GM23338 (cell line): ENCODE measurements at regions not wholly inside any gene's neighbourhood (a gene's known extent, or its start where the extent isn't known, plus 50 kb on each side); places are given as distances from the start of the nearest gene placed in this dataset.

Experiments
- ATAC-seq: fragments of 200-7000 bp; cut with Tn5 transposase; 3 replicates; pipeline ENCODE4 v1.9.1; 2020
- DNase-seq: peaks from one replicate; pipeline ENCODE4 v3.0.0-alpha.2; 2015; ENCODE audit warnings: low spot score
- H2AFZ ChIP-seq: fragments of 200-600 bp; sonication (generic); 2 replicates; pipeline ENCODE4 v1.8.0; 2016; ENCODE audit warnings: antibody characterized with exemption, mild to moderate bottlenecking, moderate library complexity
- H3F3A ChIP-seq: fragments of 200-600 bp; sonication (generic); replicated peaks from 2 replicates; pipeline ENCODE4 v1.8.0; 2017; ENCODE audit warnings: antibody characterized with exemption, mixed run types, low read depth
- H3K27ac ChIP-seq: fragments of 200-600 bp; sonication (generic); 2 replicates; pipeline ENCODE4 v1.6.1; 2016; ENCODE audit warnings: low read depth
- H3K27me3 ChIP-seq: fragments of 200-600 bp; sonication (generic); 2 replicates; pipeline ENCODE4 v1.8.0; 2016; ENCODE audit warnings: mild to moderate bottlenecking, mixed run types, moderate library complexity; ENCODE audit not compliant: insufficient read depth
- H3K36me3 ChIP-seq: fragments of 200-600 bp; sonication (generic); 2 replicates; pipeline ENCODE4 v1.8.0; 2016; ENCODE audit warnings: mild to moderate bottlenecking; ENCODE audit not compliant: insufficient read depth
- H3K4me1 ChIP-seq: fragments of 200-600 bp; sonication (generic); 2 replicates; pipeline ENCODE4 v1.8.0; 2016; ENCODE audit warnings: mild to moderate bottlenecking, moderate library complexity; ENCODE audit not compliant: insufficient read depth
- H3K4me2 ChIP-seq: fragments of 200-600 bp; sonication (generic); 2 replicates; pipeline ENCODE4 v1.7.1; 2017; ENCODE audit warnings: mixed run types
- H3K4me3 ChIP-seq: fragments of 200-600 bp; sonication (generic); 2 replicates; pipeline ENCODE4 v1.6.1; 2016; ENCODE audit warnings: mixed run types
- H3K79me2 ChIP-seq: fragments of 200-600 bp; sonication (generic); replicated peaks from 2 replicates; pipeline ENCODE4 v1.8.0; 2017; ENCODE audit warnings: mild to moderate bottlenecking; ENCODE audit not compliant: insufficient read depth
- H3K9me2 ChIP-seq: fragments of 200-600 bp; sonication (generic); 2 replicates; pipeline ENCODE4 v1.8.0; 2017; ENCODE audit not compliant: insufficient read depth
- H4K20me1 ChIP-seq: fragments of 200-600 bp; sonication (generic); replicated peaks from 2 replicates; pipeline ENCODE4 v1.8.0; 2017; ENCODE audit warnings: mild to moderate bottlenecking; ENCODE audit not compliant: insufficient read depth
- H3K27ac Mint-ChIP-seq: 2 replicates; pipeline ENCODE4 v1.8.0; 2020; ENCODE audit warnings: inconsistent platforms, mild to moderate bottlenecking, moderate library complexity, mixed read lengths
- H3K27me3 Mint-ChIP-seq: 3 replicates; pipeline ENCODE4 v1.8.0; 2022; ENCODE audit warnings: low read depth, mild to moderate bottlenecking, moderate library complexity, mixed read lengths, inconsistent platforms; ENCODE audit not compliant: insufficient read depth, poor library complexity
- H3K36me3 Mint-ChIP-seq: 3 replicates; pipeline ENCODE4 v1.8.0; 2021; ENCODE audit warnings: low read depth, mild to moderate bottlenecking, inconsistent platforms, moderate library complexity, mixed read lengths
- H3K4me1 Mint-ChIP-seq: 3 replicates; pipeline ENCODE4 v1.8.0; 2020; ENCODE audit warnings: mild to moderate bottlenecking, inconsistent platforms, mixed read lengths
- H3K4me3 Mint-ChIP-seq: 3 replicates; pipeline ENCODE4 v1.8.0; 2021; ENCODE audit warnings: moderate library complexity, mild to moderate bottlenecking, inconsistent platforms, mixed read lengths
- H3K9me3 Mint-ChIP-seq: 3 replicates; pipeline ENCODE4 v1.8.0; 2020; ENCODE audit warnings: moderate library complexity, mild to moderate bottlenecking, inconsistent platforms, mixed read lengths
- CREB1 ChIP-seq: fragments of 250-450 bp; sonication (Bioruptor Pico); IDR thresholded peaks from 2 replicates; pipeline ENCODE4 v1.5.0; 2020; ENCODE audit warnings: low read depth, mild to moderate bottlenecking, moderate library complexity
- CTCF ChIP-seq, 2 experiments: fragments of 200-600 bp in 1 of 2; sonication (generic) in 1 of 2; conservative IDR thresholded peaks; 2 replicates each; pipeline versions ENCODE4 v1.5.1 to v1.6.1; 2016 to 2017; ENCODE audit warnings: antibody characterized with exemption in 2 of 2, low read depth in 2 of 2, mild to moderate bottlenecking in 2 of 2, moderate library complexity in 1 of 2
- EZH2 ChIP-seq: fragments of 200-600 bp; sonication (generic); IDR thresholded peaks from one replicate; pipeline ENCODE4 v1.8.0; 2017; ENCODE audit warnings: antibody characterized with exemption, mild to moderate bottlenecking, low read depth; ENCODE audit not compliant: unreplicated experiment
- EZH2phosphoT487 ChIP-seq: fragments of 200-600 bp; sonication (generic); IDR thresholded peaks from one replicate; pipeline ENCODE4 v1.8.1; 2018; ENCODE audit warnings: antibody characterized with exemption; ENCODE audit not compliant: unreplicated experiment
- NANOG ChIP-seq: IDR thresholded peaks from 2 replicates; pipeline ENCODE4 v1.6.1; 2016; ENCODE audit warnings: antibody characterized with exemption, borderline replicate concordance
- POLR2AphosphoS5 ChIP-seq: IDR thresholded peaks from 2 replicates; pipeline ENCODE4 v1.6.1; 2016; ENCODE audit warnings: antibody characterized with exemption, low read depth
- REST ChIP-seq: IDR thresholded peaks from one replicate; pipeline ENCODE4 v1.6.1; 2018; ENCODE audit warnings: antibody characterized with exemption; ENCODE audit not compliant: unreplicated experiment
- STAT1 ChIP-seq: IDR thresholded peaks from one replicate; pipeline ENCODE4 v1.6.1; 2016; ENCODE audit warnings: antibody characterized with exemption; ENCODE audit not compliant: unreplicated experiment
- ZNF331 ChIP-seq: fragments of 250-450 bp; sonication (Bioruptor Pico); IDR thresholded peaks from 2 replicates; pipeline ENCODE4 v1.5.0; 2020; ENCODE audit warnings: low read depth, mild to moderate bottlenecking, moderate library complexity
- TF ChIP-seq, protein P1 (sequence below): IDR thresholded peaks from 2 replicates; pipeline ENCODE4 v1.6.1; 2016; ENCODE audit warnings: antibody characterized with exemption

DNA sequence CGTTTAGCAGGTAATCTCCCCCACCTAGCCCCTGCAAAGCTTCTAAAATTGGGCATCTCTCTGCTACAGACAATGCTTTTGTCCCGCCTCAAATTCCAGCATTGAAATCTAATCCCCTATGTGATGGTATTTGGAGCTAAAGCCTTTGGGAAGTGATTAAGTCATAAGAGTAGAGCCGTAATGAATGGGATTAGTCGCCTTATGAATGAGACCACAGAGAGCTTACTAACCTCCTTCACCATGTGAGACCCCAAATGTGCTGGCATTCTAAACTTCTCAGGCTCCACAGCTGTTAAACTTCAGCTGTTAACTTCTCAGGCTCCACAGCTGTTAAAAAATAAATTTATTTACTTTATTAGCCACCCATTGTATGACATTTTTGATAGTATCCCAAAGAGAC lies 374.2 kb upstream of the BCHE start (continued):
- TF ChIP-seq NANOG: no peak
- no peak for TF ChIP-seq ZNF331 (CRISPR knock-in tag)
- no peak for TF ChIP-seq POLR2AphosphoS5
- no peak for TF ChIP-seq EZH2phosphoT487
- no peak for TF ChIP-seq EZH2
- no peak for TF ChIP-seq CTCF (conservative IDR thresholded peaks at IDR 0.05; ENCODE audit: low read depth in 2 of 2)
- TF ChIP-seq, protein P1, sequence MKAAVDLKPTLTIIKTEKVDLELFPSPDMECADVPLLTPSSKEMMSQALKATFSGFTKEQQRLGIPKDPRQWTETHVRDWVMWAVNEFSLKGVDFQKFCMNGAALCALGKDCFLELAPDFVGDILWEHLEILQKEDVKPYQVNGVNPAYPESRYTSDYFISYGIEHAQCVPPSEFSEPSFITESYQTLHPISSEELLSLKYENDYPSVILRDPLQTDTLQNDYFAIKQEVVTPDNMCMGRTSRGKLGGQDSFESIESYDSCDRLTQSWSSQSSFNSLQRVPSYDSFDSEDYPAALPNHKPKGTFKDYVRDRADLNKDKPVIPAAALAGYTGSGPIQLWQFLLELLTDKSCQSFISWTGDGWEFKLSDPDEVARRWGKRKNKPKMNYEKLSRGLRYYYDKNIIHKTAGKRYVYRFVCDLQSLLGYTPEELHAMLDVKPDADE: no peak

DNA sequence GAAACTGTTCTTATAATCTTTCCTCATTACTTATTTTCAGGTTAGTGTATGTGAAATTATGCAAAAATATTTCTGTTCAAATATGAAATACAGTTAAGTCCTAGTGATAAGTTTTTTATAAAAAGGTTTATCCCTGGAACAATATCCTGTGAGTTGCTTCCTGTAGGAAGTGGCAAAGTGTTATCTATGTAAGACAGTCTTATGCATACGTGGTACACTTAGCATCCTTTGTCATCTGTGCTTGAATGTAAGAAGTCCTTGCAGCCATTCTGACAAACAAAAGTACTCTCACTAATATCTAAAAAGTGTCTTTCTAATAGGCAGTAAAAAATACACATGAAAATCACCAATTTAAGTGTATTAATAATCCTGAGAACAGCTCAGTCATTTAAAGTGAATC lies 372.5 kb upstream of the BCHE start:
- Histone ChIP-seq H3K79me2 (no peaks in the 10 kb centered on the region), H3K4me2 (no peak overlapping the region), H3F3A (no peaks in the 10 kb centered on the region), H3K4me3 (no peak overlapping the region), H4K20me1 (no peaks in the 10 kb centered on the region), H3K9me2 (no peaks in the 10 kb centered on the region; the same call in 1 of the 2 replicates), H3K27me3 (no peaks in the 10 kb centered on the region), H2AFZ (no peak overlapping the region), H3K27ac (no peak overlapping the region), H3K4me1 (no peaks in the 10 kb centered on the region), H3K36me3 (no peaks in the 10 kb centered on the region)
- ATAC-seq: no peak
- H3K4me1 Mint-ChIP-seq: peaks cover 10% of the 10 kb centered on the region; the same call in 2 of the 3 replicates
- H3K36me3 Mint-ChIP-seq: no peaks in the 10 kb centered on the region
- no peak for DNase-seq
- H3K27ac Mint-ChIP-seq: no peak overlapping the region
- H3K4me3 Mint-ChIP-seq: no peak overlapping the region
- no peaks in the 10 kb centered on the region for H3K9me3 Mint-ChIP-seq
- H3K27me3 Mint-ChIP-seq: no peaks in the 10 kb centered on the region
- TF ChIP-seq ZNF331 (CRISPR knock-in tag) (no peak), NANOG (no peak), POLR2AphosphoS5 (no peak), CTCF (conservative IDR thresholded peaks at IDR 0.05; ENCODE audit: low read depth in 2 of 2) (no peak), STAT1 (no peak), EZH2phosphoT487 (no peak), REST (no peak), CREB1 (no peak)
